ENCODE measurements at regions not wholly inside any gene's neighbourhood (a gene's known extent, or its start where the extent isn't known, plus 50 kb on each side); places are given as distances from the start of the nearest gene placed in this dataset.

GRCh38 chr12:89091293-89091841 is 260.9 kb downstream of the DUSP6 start:
- TF ChIP-seq CTCF (IDR thresholded peaks at IDR 0.05 in 4 of 5, conservative IDR thresholded peaks at IDR 0.05 in 1 of 5) (no peak), POLR2A (IDR thresholded peaks at IDR 0.05) (no peak)
